ENCODE measurements at regions not wholly inside any gene's neighbourhood (a gene's known extent, or its start where the extent isn't known, plus 50 kb on each side); places are given as distances from the start of the nearest gene placed in this dataset.

GRCh38 chr2:23314687-23315086 is 70.3 kb upstream of the KLHL29 start:
- TF ChIP-seq CTCF (IDR thresholded peaks at IDR 0.05) (no peak), TCF7L2 (IDR thresholded peaks at IDR 0.05; ENCODE audit: low read depth, low read length) (no peak), REST (IDR thresholded peaks at IDR 0.05; ENCODE audit: insufficient read depth in 1 of 2, low read depth in 2 of 2, low read length in 1 of 2) (no peak), POLR2AphosphoS5 (IDR thresholded peaks at IDR 0.05; ENCODE audit: low read depth, low read length) (no peak)

Data from Panc1 (cell line).